B cell (primary cell): ENCODE measurements at regions not wholly inside any gene's neighbourhood (a gene's known extent, or its start where the extent isn't known, plus 50 kb on each side); places are given as distances from the start of the nearest gene placed in this dataset.

Experiments used
- EZH2 ChIP-seq: IDR thresholded peaks from 2 replicates; pipeline ENCODE4 v1.6.1; 2012; ENCODE audit warnings: borderline replicate concordance, low read depth, mild to moderate bottlenecking, moderate library complexity, low read length; ENCODE audit not compliant: insufficient read depth, poor library complexity, severe bottlenecking
- TF ChIP-seq, protein P1 (sequence below): fragments of 200-600 bp; IDR thresholded peaks from one replicate; pipeline ENCODE4 v1.8.0; 2022; ENCODE audit warnings: antibody characterized with exemption, mild to moderate bottlenecking

DNA sequence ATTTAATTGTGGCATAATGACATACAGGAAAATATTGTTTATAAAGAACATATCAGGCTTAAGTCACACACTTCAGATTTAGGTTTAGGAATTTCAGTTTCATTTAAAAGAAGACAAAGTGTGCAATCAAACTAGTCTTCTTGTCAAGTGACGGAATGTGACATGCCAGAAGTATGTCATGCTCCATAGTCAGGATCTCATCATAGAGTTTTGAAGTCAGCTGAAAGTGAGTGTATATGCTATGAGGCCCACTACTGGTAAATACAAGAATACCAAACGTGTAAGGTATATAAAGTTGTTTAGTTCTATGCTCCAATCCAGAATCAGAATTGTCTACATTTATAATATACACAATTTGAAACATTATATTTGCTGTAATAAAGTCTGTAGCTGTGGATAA is 988.4 kb downstream of the TBL1XR1 start:
- TF ChIP-seq, protein P1, sequence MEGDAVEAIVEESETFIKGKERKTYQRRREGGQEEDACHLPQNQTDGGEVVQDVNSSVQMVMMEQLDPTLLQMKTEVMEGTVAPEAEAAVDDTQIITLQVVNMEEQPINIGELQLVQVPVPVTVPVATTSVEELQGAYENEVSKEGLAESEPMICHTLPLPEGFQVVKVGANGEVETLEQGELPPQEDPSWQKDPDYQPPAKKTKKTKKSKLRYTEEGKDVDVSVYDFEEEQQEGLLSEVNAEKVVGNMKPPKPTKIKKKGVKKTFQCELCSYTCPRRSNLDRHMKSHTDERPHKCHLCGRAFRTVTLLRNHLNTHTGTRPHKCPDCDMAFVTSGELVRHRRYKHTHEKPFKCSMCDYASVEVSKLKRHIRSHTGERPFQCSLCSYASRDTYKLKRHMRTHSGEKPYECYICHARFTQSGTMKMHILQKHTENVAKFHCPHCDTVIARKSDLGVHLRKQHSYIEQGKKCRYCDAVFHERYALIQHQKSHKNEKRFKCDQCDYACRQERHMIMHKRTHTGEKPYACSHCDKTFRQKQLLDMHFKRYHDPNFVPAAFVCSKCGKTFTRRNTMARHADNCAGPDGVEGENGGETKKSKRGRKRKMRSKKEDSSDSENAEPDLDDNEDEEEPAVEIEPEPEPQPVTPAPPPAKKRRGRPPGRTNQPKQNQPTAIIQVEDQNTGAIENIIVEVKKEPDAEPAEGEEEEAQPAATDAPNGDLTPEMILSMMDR = no peak
- no peak for TF ChIP-seq EZH2
